HG03342 (cell line): ENCODE measurements at regions not wholly inside any gene's neighbourhood (a gene's known extent, or its start where the extent isn't known, plus 50 kb on each side); places are given as distances from the start of the nearest gene placed in this dataset.

Experiments
- ATAC-seq: cut with Tn5 transposase; IDR thresholded peaks from one replicate; pipeline ENCODE4 v1.9.1; 2021; ENCODE audit warnings: mild to moderate bottlenecking, moderate library complexity; ENCODE audit not compliant: unreplicated experiment

DNA sequence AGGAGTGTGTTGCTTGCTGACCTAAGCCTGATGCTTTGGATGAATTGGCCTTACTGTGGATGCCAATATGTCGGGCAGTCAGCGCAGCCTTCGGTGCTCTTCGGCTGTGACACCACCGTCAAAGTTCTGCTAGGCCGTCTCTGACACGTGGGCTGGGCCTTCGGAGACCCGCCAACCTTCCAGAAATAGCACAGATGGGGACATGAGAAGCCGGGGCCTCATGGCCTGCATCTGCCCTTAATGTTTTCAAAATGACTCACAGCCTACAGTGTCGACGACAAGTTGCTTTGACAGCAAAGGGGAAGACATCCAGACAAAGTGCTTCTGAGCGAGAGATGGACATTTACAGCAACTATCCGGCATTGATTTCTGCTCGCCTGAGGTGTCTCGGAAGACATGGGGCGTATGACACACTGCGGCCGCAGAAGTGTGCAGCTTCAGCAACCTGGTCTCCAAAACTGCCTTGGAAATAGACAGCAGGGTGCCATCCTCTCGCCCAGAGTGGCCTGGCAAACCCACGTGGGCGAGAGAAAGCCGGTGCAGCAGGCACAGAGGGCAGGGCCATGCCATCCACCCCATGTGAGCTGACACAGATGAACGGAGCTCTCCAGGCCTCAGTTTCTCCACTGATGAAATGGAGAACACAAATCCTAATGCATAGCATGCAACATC lies 94.0 kb upstream of the PPP2R2D start:
- ATAC-seq, result no peak

DNA sequence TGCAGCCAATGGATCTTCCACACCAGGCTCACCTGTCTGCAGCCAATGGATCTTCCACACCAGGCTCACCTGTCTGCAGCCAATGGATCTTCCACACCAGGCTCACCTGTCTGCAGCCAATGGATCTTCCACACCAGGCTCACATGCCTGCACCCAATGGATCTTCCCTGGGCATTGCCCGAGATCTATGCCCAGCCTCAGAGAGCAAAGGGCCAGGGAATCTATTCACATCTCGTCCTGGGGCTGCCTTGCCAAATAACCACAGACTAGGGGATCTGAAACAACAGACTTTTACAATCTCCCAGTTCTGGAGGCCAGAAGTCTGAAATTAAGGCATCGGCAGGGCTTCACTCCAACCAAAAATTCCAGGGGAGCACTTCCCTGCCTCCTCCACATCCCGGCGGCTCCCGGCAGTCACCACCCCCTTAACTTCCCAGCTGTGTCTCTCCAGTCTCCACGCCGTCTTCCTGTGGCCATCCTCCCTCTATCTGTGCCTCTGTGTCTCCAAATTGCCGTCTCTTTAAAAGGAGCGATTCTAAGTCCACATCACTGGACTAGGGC lies 92.4 kb upstream of the PPP2R2D start:
- ATAC-seq, result no peak

DNA sequence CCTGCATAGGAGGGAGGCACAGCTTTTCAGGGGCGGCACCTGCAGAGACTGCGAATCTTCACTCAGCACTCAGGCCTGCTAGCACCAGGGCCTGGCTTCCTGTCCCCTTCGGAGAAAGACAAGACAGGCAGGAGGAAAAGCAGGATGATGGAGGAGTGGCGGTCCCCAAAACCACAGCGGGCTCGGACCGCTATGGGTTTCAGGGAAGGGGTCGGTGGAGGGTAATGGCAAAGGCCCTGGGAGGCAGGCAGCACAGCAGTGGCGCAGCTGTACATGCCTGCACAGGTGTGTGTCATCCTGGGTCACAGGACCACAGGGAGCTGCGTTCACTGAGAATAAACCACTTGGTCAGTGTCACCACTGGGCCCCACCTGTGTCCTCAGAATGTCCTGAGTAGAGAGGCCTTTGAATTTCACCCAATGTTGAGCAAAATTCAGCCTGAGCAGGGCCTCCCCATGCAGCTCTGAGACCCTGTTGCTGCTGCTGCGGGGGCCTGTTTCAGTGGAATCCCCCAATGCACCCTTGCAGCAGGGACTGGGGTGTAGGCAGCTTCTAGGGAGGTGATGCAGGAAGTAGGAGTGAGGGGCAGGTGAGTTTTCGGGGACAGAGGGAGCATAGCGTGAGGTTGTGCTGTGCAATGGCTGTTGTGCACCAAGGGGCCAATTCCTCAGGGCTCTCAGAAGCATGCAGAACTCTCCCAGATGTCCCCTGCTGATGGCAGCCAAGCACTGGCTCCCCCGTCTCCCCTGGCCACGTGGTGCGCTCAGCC lies 90.6 kb upstream of the PPP2R2D start:
- no peak for ATAC-seq

DNA sequence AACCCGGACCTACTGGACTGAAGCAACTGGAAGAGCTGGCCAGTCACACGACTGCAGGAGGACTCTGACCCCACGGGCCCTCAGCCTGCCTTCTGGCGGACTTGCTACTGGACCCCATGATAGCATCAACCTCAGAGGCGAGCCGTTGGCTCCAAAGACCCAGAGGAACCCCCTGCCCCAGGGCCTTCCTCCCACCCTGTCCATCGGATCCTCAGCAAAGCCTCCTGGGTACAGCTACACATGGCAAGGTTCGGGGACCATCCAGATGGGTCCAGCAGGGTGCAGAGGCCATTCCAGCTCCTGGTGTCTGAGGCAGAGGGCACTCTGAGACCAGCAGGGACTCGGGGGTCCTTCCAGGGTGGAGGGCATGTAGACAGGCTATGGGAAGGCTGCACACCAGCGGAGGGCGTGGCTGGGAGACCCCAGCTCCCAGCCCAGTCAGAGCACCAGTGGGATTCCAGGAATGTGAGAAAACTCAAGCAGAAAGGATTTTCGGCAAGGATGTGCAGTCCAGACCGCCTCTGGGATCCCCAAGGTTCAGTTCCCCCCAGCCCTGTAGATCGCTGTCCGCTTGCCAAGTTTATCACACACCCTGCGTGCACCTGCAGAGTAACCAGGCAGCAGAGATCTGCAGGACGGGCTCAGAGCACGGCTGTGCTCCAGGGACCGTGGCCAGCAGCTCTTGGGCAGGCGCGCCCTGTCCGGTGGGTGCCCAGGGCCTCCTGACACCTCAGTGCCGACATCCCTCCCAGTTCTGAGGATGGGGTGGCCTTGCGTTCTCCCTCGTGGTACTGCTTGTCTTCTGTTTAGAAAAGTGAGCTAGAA lies 89.8 kb upstream of the PPP2R2D start:
- no peak for ATAC-seq

DNA sequence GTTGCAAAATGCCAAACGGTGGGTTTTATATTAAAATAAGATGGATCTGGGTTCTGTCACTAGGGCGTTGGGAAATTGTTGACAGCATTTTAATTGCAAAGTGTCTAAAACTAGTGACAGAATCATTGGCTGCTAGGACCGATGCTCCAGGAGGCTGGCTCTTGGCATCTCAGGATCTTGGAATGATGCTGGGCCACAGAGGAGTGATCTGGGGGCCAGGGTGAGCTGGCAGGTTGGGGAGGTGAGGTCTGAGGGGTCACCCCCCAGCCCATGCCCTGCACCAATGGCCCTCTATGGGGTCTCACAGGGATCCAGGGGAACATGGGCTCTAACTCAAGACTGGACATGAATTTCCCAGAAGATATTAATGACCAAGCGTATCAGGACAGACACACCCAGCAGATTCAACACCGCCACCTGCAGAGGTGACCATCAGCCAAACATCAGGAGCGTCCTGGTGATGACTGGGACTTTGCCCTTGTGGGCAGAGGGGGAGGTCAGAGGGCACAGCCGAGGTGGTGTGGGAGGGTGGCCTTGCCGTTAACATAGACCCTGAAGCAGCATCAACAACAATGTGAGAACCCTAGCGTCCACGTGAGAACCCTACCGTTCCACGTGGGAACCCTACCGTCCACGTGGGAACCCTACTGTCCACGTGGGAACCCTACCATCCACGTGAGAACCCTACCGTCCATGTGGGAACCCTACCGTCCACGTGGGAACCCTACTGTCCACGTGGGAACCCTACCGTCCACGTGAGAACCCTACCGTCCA lies 89.0 kb upstream of the PPP2R2D start:
- no peak for ATAC-seq

DNA sequence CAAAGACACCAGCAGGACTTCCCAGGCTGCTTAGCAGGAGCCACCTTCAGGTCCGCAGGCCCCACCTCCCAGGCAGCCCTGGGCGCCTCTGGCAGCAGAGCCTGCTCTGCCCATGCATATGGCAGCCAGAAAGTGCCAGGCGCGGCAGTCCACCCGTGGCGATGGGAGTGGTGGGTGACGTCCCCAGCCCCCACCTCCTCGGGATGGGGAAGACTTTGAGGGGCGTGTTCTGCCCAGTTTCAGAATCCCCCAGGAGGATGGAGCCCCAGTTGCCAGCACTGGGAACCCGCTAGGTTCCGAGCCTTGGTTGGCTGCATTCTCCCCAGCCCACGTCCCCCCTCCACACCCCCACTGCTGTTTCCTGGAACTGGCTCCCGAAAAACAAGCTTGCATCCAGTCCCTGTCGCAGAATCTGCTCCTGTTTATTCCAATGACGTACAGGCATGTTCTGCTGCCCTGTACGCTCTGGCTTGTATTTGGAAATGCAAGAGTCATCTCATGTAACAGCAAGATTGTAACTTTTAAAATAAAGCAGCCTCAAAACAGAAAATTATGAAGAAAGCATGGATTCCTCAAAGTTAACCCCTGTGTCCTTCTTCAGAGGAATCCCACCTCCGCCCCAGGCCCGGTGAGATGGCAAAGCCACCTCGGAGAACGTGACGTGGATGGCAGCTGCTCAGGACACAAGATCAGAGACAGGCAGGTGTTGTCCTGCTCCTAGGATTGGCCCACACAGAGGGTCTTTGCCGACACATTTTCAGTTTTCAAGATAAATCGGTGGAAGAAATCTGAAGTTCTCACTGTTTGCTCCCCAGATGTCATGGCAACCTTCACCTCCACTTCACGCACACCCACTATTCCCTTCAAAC lies 87.8 kb upstream of the PPP2R2D start:
- no peak for ATAC-seq

DNA sequence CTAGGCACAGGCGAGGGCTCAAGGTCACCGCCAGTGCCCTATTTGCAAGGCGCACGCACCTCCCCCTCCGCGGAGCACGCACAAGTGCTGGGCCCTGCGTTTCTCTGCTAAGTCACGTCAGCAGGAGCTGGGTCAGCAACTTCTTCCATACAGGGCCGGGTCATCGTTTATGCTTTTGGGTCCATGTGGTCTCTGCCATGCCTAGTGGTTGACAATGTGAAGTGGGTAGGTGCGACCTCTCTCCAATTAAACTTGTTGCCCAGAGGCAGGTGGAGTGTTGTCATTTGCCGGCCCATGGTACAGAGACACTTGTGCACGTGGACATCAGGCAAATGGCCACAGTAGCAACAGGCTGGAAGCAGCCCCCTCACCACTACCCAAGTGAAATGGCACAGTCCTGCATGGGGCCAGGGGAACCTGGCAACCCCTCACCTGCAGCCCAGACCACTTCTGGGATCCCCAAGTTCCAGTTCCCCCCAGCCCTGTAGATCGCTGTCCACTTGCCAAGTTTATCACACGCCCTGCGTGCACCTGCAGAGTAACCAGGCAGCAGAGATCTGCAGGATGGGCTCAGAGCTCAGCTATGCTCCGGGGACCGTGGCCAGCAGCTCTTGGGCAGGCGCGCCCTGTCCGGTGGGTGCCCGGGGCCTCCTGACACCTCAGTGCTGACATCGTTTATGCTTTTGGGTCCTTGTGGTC lies 86.1 kb upstream of the PPP2R2D start:
- ATAC-seq, result no peak

DNA sequence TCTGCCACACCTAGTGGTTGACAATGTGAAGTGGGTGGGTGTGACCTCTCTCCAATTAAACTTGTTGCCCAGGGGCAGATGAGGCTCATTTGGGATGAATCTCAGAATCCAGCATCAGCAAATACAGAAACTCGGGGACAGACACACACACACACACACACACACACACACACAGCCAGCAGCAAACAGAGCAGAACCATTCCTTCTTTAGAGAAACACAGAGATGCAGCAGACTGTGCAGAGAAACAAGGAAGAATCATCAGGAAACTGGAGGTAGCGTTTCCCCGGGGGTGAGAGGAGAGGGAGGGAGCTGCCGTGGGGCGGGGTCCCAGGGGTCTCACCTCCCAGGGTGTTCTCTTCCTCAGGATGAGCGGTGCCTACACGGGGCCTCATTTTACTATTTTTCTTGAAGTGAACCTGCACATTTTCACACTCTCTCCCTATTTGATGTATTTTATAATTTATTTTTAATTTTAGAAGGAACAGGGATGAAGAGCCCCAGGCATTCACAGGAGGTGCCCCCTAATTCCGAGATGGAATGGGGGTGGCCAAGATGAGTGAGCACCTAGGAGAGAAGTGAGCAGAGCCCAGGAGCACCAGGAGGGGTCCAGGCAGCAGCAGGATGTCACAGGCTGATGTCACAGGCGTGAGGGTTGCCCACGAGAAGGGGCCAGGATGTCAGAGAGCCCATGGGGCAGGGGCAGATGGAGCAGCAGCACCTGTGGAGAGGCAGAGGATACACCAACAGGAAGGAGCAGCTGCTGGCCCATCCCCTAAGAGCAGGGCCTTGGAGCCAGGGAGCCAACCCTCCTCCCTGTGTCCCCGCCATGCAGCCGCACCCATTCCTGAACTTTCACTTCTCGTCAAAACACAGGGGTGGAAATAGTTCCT lies 85.3 kb upstream of the PPP2R2D start:
- no peak for ATAC-seq

DNA sequence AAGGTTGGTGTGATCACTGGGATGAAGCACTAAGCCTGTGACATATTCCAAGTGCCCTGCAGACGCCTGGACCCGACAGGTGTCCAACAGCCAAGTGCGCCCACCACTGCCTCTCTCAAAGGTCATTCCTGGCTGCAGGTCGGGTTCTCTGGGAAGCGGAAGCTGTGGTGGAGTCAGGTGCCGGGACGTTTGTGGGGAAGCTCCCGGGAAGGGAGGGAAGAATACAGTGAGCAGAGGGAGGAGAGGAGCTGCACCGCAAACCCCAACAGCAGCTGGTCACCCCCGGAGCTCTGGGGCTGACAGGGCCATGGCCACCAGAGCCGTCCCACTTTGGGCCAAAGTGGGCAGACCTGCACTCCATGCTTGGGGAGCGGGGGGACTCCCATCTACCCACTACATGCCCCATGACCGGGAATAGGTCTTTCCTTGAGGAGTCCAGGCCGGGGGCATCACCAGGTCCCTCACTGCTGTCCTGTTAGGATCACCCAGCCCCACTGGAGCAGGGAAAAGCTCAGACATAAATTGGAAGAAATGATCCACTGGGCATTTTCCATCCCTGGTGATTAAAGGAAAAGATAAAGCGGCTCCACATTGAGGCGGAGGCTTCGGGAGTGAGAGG lies 84.5 kb upstream of the PPP2R2D start:
- no peak for ATAC-seq

DNA sequence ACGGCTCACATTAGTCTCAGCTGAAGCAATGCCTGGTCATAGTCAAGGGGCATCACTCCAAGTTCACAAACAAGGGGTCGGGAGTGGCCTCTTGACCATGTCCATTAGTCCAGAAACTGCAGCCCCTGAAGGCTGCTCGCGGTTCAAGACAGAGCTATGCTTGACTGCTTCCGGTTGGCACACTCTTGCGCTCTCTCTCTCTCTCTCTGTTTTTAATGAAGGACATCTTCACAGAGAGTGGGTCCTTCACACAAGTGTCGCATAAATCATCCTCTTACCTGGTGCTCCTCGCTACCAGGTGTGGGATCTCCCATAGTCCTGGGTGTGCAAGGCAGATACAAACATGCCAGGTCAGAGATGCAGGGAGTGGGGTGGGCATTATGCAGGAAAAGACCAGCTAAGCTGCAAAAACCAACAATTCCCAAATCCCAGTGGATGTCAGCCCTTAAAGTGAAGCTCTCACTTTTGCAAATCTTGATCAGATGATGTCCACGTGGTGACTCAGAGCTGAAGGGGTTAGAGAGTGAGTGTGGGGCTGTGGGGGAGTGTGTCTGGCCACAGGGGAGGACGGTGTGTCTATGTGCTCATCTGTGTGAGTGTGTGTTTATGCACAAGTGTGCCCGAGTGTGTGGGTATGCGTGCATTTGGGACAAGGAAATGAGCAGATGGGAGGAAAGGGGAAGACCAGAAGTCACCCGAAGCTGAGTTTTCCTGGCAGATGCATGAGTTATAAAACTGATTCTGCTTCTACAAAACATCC lies 83.7 kb upstream of the PPP2R2D start:
- ATAC-seq, result no peak

DNA sequence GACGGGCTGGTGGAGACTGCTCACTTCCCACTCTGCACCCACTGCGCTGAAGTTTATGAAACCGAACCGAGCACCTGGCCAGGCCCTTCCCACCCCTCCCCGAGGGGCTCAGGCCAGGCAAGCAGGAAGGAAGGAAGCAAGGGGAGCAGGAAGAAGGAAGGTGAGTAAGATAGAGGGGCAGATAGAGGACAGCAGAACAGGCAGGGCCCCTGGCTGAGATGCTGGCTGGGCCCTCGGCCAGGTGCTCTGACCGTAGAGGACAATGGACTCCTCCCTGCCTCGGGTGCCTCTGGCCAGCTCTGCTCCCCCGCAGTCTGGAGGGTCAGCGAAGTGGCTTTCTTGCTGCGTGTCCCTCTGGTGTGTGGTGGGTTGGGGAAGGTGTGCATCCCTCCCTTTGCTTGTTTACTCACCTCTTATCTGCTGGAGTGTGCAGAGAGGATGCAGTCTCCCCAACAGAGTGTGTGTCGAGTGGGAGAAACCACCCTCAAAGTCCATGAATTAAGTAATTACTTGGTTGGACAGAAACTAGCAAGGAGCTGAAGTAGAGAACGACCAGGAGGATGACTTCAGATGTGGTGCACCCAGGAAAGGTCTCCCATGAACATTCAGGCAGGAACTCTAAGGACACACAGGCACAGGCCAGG lies 82.8 kb upstream of the PPP2R2D start:
- ATAC-seq, result no peak

DNA sequence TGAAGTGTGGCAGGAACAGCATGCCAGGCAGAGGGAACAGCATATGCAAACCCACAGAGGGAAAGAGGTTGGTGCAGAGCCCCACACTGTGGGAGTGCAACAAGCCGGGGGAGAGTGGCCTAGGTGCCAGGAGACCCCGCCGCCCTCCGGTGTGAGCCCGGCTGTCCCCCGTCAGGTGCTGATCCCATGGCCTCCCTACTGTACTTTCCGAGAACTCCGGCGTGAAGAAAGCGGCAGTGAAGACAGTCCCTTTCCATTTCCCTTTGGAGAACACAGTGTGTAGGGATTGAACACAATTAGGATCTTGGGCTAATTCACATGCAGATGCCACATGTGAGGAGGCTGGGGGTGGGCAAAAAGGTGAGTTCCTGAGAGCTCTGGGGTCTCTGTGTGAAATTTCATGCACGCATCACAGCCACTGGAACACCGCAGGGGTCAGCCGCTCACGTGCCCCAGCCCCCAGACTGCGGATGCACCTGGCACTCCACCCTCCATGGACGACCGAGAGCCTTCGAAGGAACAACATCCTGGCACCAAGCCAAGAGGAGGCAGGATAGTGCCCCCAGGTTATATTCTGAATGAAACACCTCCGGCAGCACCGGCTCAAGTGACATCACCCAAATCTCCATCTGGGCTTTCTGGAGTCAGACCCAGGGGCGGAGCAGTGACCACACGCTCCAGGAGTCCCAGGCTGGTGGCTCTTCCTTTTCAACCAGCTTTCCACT lies 82.1 kb upstream of the PPP2R2D start:
- ATAC-seq, result no peak

DNA sequence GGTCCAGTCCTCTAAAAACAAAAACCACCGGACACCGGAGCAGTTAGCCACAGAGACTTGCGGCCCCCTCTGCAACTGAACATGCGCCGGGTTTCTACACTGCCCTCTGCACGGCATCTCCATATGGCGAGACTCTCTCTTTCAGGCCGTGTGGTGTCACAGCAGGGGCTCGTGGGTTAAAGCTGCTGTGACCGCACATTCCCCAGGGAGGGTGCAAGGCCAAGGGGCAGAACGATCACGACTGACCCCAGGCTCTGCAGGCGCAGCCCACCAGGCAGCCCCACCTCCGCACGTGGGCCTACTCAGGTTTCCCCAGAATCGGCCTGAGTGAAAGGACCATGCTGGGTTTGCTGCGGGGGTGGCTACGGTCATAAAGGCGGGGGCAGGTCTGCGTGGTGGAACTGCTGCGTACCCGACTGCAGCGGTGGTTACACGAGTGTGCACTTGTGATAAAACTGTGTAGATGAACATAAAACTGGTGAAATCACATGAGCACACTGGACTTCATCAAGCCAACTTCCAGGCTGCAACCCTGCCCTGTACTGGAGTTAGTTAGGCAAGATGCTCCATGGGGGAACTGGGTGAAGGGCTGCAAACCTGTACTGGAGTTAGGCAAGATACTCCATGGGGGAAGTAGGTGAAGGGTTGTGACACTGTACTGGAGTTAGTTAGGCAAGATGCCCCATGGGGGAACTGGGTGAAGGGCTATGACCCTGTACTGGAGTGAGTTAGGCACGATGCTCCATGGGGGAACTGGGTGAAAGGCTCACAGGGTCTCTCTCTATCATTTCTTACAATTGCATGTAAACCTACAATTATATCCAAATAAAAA lies 81.4 kb upstream of the PPP2R2D start:
- ATAC-seq, result no peak

DNA sequence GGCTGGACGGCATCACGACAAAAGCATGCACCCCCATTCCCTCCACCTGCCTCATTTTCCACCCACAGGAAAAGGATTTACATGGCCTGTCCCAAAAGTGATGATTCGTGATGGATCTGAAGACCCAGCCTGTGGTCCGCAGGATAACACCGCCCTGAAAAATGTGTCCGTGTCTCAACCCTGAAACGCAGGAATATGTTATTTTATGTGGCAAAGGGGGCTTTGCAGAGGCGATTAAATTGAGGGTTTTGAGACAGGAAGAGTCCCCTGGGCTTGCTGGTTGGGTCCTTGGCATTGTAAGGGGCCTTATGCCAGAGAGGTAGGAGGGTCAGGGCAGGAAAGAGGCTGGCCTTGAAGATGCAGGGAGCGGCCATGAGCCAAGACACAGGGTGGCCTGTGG lies 80.2 kb upstream of the PPP2R2D start:
- no peak for ATAC-seq
